GM23338 (cell line): ENCODE measurements at regions not wholly inside any gene's neighbourhood (a gene's known extent, or its start where the extent isn't known, plus 50 kb on each side); places are given as distances from the start of the nearest gene placed in this dataset.

Experiments used
- ATAC-seq: fragments of 200-7000 bp; cut with Tn5 transposase; 3 replicates; pipeline ENCODE4 v1.9.1; 2020
- DNase-seq: peaks from one replicate; pipeline ENCODE4 v3.0.0-alpha.2; 2015; ENCODE audit warnings: low spot score
- H2AFZ ChIP-seq: fragments of 200-600 bp; sonication (generic); 2 replicates; pipeline ENCODE4 v1.8.0; 2016; ENCODE audit warnings: antibody characterized with exemption, mild to moderate bottlenecking, moderate library complexity
- H3F3A ChIP-seq: fragments of 200-600 bp; sonication (generic); replicated peaks from 2 replicates; pipeline ENCODE4 v1.8.0; 2017; ENCODE audit warnings: antibody characterized with exemption, mixed run types, low read depth
- H3K27ac ChIP-seq: fragments of 200-600 bp; sonication (generic); 2 replicates; pipeline ENCODE4 v1.6.1; 2016; ENCODE audit warnings: low read depth
- H3K27me3 ChIP-seq: fragments of 200-600 bp; sonication (generic); 2 replicates; pipeline ENCODE4 v1.8.0; 2016; ENCODE audit warnings: mild to moderate bottlenecking, mixed run types, moderate library complexity; ENCODE audit not compliant: insufficient read depth
- H3K36me3 ChIP-seq: fragments of 200-600 bp; sonication (generic); 2 replicates; pipeline ENCODE4 v1.8.0; 2016; ENCODE audit warnings: mild to moderate bottlenecking; ENCODE audit not compliant: insufficient read depth
- H3K4me1 ChIP-seq: fragments of 200-600 bp; sonication (generic); 2 replicates; pipeline ENCODE4 v1.8.0; 2016; ENCODE audit warnings: mild to moderate bottlenecking, moderate library complexity; ENCODE audit not compliant: insufficient read depth
- H3K4me2 ChIP-seq: fragments of 200-600 bp; sonication (generic); 2 replicates; pipeline ENCODE4 v1.7.1; 2017; ENCODE audit warnings: mixed run types
- H3K4me3 ChIP-seq: fragments of 200-600 bp; sonication (generic); 2 replicates; pipeline ENCODE4 v1.6.1; 2016; ENCODE audit warnings: mixed run types
- H3K79me2 ChIP-seq: fragments of 200-600 bp; sonication (generic); replicated peaks from 2 replicates; pipeline ENCODE4 v1.8.0; 2017; ENCODE audit warnings: mild to moderate bottlenecking; ENCODE audit not compliant: insufficient read depth
- H3K9me2 ChIP-seq: fragments of 200-600 bp; sonication (generic); 2 replicates; pipeline ENCODE4 v1.8.0; 2017; ENCODE audit not compliant: insufficient read depth
- H4K20me1 ChIP-seq: fragments of 200-600 bp; sonication (generic); replicated peaks from 2 replicates; pipeline ENCODE4 v1.8.0; 2017; ENCODE audit warnings: mild to moderate bottlenecking; ENCODE audit not compliant: insufficient read depth
- H3K27ac Mint-ChIP-seq: 2 replicates; pipeline ENCODE4 v1.8.0; 2020; ENCODE audit warnings: inconsistent platforms, mild to moderate bottlenecking, moderate library complexity, mixed read lengths
- H3K27me3 Mint-ChIP-seq: 3 replicates; pipeline ENCODE4 v1.8.0; 2022; ENCODE audit warnings: low read depth, mild to moderate bottlenecking, moderate library complexity, mixed read lengths, inconsistent platforms; ENCODE audit not compliant: insufficient read depth, poor library complexity
- H3K36me3 Mint-ChIP-seq: 3 replicates; pipeline ENCODE4 v1.8.0; 2021; ENCODE audit warnings: low read depth, mild to moderate bottlenecking, inconsistent platforms, moderate library complexity, mixed read lengths
- H3K4me1 Mint-ChIP-seq: 3 replicates; pipeline ENCODE4 v1.8.0; 2020; ENCODE audit warnings: mild to moderate bottlenecking, inconsistent platforms, mixed read lengths
- H3K4me3 Mint-ChIP-seq: 3 replicates; pipeline ENCODE4 v1.8.0; 2021; ENCODE audit warnings: moderate library complexity, mild to moderate bottlenecking, inconsistent platforms, mixed read lengths
- H3K9me3 Mint-ChIP-seq: 3 replicates; pipeline ENCODE4 v1.8.0; 2020; ENCODE audit warnings: moderate library complexity, mild to moderate bottlenecking, inconsistent platforms, mixed read lengths
- CREB1 ChIP-seq: fragments of 250-450 bp; sonication (Bioruptor Pico); IDR thresholded peaks from 2 replicates; pipeline ENCODE4 v1.5.0; 2020; ENCODE audit warnings: low read depth, mild to moderate bottlenecking, moderate library complexity
- EZH2 ChIP-seq: fragments of 200-600 bp; sonication (generic); IDR thresholded peaks from one replicate; pipeline ENCODE4 v1.8.0; 2017; ENCODE audit warnings: antibody characterized with exemption, mild to moderate bottlenecking, low read depth; ENCODE audit not compliant: unreplicated experiment
- EZH2phosphoT487 ChIP-seq: fragments of 200-600 bp; sonication (generic); IDR thresholded peaks from one replicate; pipeline ENCODE4 v1.8.1; 2018; ENCODE audit warnings: antibody characterized with exemption; ENCODE audit not compliant: unreplicated experiment
- JUNB ChIP-seq: IDR thresholded peaks from one replicate; pipeline ENCODE4 v1.6.1; 2016; ENCODE audit warnings: antibody characterized with exemption; ENCODE audit not compliant: unreplicated experiment
- NANOG ChIP-seq: IDR thresholded peaks from 2 replicates; pipeline ENCODE4 v1.6.1; 2016; ENCODE audit warnings: antibody characterized with exemption, borderline replicate concordance
- POLR2AphosphoS5 ChIP-seq: IDR thresholded peaks from 2 replicates; pipeline ENCODE4 v1.6.1; 2016; ENCODE audit warnings: antibody characterized with exemption, low read depth
- STAT1 ChIP-seq: IDR thresholded peaks from one replicate; pipeline ENCODE4 v1.6.1; 2016; ENCODE audit warnings: antibody characterized with exemption; ENCODE audit not compliant: unreplicated experiment
- ZNF114 ChIP-seq: fragments of 250-450 bp; sonication (Bioruptor Pico); IDR thresholded peaks from 2 replicates; pipeline ENCODE4 v1.5.0; 2020; ENCODE audit warnings: mild to moderate bottlenecking, moderate library complexity
- TF ChIP-seq, protein P1 (sequence below): IDR thresholded peaks from 2 replicates; pipeline ENCODE4 v1.6.1; 2016; ENCODE audit warnings: antibody characterized with exemption
- TF ChIP-seq, protein P2 (sequence below), 2 experiments: fragments of 200-600 bp in 1 of 2; sonication (generic) in 1 of 2; conservative IDR thresholded peaks; 2 replicates each; pipeline versions ENCODE4 v1.5.1 to v1.6.1; 2016 to 2017; ENCODE audit warnings: antibody characterized with exemption in 2 of 2, low read depth in 2 of 2, mild to moderate bottlenecking in 2 of 2, moderate library complexity in 1 of 2
- TF ChIP-seq, protein P3 (sequence below): fragments of 250-450 bp; sonication (Bioruptor Pico); IDR thresholded peaks from 2 replicates; pipeline ENCODE4 v1.5.0; 2020; ENCODE audit warnings: mild to moderate bottlenecking, moderate library complexity

DNA sequence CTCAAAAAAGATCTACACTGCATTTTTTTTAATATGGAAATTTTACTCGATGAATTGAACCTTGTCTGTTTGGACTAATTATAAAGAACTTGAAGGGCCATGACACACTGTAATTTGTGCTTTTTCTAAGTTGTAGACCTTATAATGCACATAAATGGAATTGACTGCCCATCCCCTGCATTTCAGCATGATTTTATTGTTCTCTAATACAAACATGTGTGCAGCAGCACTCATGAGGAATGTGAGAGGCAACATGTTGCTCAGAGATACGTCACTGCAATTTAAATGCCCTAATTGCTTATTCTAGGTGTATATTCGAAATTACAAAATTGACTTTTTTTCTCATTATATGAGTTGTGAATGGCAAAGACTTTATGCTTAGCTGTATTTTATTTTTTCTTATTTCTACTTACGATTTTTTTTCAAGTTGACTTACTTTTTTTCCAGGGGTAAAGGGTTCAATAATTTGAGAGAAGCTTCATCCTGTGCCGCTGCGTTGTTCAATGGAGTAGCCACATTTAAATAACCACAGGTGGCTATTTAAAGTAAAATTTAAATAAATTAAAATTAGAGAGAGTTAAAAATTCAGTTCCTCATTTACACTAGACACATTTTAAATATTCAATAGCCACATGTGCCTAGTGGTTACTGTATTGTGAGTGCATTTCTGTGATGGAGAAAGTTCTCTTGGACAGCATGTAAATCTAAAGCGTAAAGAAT is 1346.4 kb downstream of the ROBO1 start:
- no peaks in the 10 kb centered on the region for H3K27me3 ChIP-seq
- Mint-ChIP-seq H3K36me3 (peaks cover 3% of the 10 kb centered on the region; the same call in 1 of the 3 replicates), H3K4me3 (no peak overlapping the region), H3K27ac (peak overlapping the region; percentile 37; the same call in 1 of the 2 replicates), H3K27me3 (peaks cover 2% of the 10 kb centered on the region), H3K9me3 (no peaks in the 10 kb centered on the region), H3K4me1 (peaks cover 29% of the 10 kb centered on the region)
- H3K27ac ChIP-seq: no peak overlapping the region; the same call in 1 of the 2 replicates
- no peaks in the 10 kb centered on the region for H3K79me2 ChIP-seq
- H3K4me2 ChIP-seq: no peak overlapping the region
- no peaks in the 10 kb centered on the region for H3K36me3 ChIP-seq
- no peaks in the 10 kb centered on the region for H4K20me1 ChIP-seq
- H3K4me1 ChIP-seq: peaks cover 16% of the 10 kb centered on the region
- TF ChIP-seq STAT1: no peak
- no peak for TF ChIP-seq NANOG
- TF ChIP-seq, protein P1, sequence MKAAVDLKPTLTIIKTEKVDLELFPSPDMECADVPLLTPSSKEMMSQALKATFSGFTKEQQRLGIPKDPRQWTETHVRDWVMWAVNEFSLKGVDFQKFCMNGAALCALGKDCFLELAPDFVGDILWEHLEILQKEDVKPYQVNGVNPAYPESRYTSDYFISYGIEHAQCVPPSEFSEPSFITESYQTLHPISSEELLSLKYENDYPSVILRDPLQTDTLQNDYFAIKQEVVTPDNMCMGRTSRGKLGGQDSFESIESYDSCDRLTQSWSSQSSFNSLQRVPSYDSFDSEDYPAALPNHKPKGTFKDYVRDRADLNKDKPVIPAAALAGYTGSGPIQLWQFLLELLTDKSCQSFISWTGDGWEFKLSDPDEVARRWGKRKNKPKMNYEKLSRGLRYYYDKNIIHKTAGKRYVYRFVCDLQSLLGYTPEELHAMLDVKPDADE: no peak
- TF ChIP-seq CREB1 (CRISPR knock-in tag): no peak
- TF ChIP-seq EZH2phosphoT487: no peak
- TF ChIP-seq EZH2: no peak
- TF ChIP-seq ZNF114 (CRISPR knock-in tag): no peak
- no peak for TF ChIP-seq JUNB
- TF ChIP-seq, protein P2, sequence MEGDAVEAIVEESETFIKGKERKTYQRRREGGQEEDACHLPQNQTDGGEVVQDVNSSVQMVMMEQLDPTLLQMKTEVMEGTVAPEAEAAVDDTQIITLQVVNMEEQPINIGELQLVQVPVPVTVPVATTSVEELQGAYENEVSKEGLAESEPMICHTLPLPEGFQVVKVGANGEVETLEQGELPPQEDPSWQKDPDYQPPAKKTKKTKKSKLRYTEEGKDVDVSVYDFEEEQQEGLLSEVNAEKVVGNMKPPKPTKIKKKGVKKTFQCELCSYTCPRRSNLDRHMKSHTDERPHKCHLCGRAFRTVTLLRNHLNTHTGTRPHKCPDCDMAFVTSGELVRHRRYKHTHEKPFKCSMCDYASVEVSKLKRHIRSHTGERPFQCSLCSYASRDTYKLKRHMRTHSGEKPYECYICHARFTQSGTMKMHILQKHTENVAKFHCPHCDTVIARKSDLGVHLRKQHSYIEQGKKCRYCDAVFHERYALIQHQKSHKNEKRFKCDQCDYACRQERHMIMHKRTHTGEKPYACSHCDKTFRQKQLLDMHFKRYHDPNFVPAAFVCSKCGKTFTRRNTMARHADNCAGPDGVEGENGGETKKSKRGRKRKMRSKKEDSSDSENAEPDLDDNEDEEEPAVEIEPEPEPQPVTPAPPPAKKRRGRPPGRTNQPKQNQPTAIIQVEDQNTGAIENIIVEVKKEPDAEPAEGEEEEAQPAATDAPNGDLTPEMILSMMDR (conservative IDR thresholded peaks at IDR 0.05; ENCODE audit: low read depth in 2 of 2): no peak
- TF ChIP-seq POLR2AphosphoS5: no peak
- TF ChIP-seq, protein P3, sequence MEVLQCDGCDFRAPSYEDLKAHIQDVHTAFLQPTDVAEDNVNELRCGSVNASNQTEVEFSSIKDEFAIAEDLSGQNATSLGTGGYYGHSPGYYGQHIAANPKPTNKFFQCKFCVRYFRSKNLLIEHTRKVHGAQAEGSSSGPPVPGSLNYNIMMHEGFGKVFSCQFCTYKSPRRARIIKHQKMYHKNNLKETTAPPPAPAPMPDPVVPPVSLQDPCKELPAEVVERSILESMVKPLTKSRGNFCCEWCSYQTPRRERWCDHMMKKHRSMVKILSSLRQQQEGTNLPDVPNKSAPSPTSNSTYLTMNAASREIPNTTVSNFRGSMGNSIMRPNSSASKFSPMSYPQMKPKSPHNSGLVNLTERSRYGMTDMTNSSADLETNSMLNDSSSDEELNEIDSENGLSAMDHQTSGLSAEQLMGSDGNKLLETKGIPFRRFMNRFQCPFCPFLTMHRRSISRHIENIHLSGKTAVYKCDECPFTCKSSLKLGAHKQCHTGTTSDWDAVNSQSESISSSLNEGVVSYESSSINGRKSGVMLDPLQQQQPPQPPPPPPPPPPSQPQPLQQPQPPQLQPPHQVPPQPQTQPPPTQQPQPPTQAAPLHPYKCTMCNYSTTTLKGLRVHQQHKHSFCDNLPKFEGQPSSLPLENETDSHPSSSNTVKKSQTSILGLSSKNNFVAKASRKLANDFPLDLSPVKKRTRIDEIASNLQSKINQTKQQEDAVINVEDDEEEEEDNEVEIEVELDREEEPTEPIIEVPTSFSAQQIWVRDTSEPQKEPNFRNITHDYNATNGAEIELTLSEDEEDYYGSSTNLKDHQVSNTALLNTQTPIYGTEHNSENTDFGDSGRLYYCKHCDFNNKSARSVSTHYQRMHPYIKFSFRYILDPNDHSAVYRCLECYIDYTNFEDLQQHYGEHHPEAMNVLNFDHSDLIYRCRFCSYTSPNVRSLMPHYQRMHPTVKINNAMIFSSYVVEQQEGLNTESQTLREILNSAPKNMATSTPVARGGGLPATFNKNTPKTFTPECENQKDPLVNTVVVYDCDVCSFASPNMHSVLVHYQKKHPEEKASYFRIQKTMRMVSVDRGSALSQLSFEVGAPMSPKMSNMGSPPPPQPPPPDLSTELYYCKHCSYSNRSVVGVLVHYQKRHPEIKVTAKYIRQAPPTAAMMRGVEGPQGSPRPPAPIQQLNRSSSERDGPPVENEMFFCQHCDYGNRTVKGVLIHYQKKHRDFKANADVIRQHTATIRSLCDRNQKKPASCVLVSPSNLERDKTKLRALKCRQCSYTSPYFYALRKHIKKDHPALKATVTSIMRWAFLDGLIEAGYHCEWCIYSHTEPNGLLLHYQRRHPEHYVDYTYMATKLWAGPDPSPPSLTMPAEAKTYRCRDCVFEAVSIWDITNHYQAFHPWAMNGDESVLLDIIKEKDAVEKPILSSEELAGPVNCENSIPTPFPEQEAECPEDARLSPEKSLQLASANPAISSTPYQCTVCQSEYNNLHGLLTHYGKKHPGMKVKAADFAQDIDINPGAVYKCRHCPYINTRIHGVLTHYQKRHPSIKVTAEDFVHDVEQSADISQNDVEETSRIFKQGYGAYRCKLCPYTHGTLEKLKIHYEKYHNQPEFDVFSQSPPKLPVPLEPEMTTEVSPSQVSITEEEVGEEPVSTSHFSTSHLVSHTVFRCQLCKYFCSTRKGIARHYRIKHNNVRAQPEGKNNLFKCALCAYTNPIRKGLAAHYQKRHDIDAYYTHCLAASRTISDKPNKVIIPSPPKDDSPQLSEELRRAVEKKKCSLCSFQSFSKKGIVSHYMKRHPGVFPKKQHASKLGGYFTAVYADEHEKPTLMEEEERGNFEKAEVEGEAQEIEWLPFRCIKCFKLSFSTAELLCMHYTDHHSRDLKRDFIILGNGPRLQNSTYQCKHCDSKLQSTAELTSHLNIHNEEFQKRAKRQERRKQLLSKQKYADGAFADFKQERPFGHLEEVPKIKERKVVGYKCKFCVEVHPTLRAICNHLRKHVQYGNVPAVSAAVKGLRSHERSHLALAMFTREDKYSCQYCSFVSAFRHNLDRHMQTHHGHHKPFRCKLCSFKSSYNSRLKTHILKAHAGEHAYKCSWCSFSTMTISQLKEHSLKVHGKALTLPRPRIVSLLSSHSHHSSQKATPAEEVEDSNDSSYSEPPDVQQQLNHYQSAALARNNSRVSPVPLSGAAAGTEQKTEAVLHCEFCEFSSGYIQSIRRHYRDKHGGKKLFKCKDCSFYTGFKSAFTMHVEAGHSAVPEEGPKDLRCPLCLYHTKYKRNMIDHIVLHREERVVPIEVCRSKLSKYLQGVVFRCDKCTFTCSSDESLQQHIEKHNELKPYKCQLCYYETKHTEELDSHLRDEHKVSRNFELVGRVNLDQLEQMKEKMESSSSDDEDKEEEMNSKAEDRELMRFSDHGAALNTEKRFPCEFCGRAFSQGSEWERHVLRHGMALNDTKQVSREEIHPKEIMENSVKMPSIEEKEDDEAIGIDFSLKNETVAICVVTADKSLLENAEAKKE: no peak
- no peaks in the 10 kb centered on the region for H3K9me2 ChIP-seq
- no peak overlapping the region for H2AFZ ChIP-seq
- no peaks in the 10 kb centered on the region for H3F3A ChIP-seq
- ATAC-seq: no peak
- H3K4me3 ChIP-seq: no peak overlapping the region
- DNase-seq: no peak
